HUDEP-2 (cell line): ENCODE measurements at regions not wholly inside any gene's neighbourhood (a gene's known extent, or its start where the extent isn't known, plus 50 kb on each side); places are given as distances from the start of the nearest gene placed in this dataset.
"Not testable (repeated sequence)": the region's sequence is repeated elsewhere in the genome, so short reads cannot be mapped to it uniquely, and the experiment has no call there.

ENCODE experiments used
- DNase-seq, 76 experiments: peaks; one replicate each; lab custom pipeline; 2025; ENCODE audit not compliant: unreplicated experiment in 76 of 76; lab: John Stamatoyannopoulos, UW

DNA sequence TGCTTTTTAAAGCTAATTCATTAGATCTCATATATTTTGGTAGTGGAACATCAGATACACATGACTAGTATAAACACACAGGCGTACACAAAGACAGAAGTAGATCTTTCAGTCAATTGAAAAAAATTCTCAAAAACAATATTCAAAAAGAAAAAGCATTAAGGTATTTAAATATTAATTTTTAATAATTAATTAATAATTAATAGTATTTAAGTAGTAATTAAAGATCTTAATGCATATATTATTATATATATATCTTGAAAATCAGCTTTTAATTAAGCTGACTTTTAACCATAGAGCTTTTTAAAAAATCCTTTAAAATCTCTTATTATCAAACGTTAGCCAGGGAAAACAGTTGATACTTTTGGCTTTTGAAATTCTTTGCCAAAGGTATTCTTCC lies 489.4 kb upstream of the PCDH20 start:
- DNase-seq: no peak

DNA sequence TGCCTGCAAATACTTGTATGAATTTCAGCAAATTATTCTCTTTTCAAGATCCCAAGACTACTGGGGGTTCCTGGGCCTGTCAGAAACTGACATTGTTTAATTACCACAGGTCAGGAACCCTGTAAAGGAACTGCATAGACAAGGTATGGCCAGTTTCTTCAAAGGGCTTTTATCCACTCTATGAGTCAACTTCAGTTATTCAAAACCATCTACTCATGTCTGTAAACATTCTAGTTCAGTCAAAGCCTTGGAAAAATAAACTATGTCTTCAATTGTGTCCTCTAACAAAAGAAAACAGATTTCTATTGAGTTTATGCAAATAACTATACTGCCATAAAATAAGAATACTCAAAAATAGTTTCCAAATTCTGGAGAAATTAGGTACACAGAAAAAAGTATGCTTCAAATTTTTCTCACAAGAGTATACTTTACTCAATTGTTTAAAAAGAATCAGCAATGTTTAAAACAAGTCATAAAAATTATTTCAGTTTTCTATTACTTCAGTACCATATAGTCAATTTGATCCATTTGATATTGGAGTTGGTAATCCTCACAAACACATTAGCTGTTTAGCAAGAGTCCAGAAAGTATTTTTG lies 486.4 kb upstream of the PCDH20 start:
- no peak for DNase-seq

DNA sequence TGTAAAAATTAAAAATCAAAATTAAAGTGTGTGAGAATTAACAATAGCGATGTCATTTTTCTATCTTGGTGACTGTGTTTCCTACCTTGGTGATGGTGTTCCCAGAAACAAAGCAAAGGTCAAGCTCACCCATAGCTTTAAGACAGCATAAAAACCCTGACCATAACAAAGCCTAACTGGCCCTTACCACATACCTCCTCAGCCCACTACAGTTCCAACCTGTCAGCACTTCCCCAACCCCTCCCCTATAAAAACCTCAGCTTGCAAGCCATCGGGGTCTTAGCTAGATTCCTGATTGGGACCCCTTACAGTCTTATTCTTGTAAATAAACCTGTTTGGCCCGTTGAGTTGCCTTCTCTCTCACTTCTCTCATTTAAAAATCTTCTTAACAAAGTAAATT lies 484.4 kb upstream of the PCDH20 start:
- no peak for DNase-seq

DNA sequence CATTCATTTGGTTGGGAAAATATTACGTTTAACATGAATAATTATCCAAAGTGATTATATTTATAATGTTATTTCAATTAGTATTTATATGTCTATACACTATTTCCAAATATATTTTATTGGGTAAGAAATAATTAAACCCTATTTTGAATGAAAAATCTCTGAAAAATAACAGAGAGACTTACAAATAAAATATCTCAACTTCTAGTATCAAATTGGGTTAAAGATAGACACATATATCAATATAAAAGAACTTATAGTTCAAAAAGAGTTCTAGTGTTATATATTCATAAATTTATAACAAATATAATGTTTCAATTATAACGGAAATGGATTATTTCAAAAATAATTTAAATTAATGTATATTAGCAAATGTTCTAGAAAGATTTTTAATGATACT lies 482.6 kb upstream of the PCDH20 start:
- DNase-seq: no peak

DNA sequence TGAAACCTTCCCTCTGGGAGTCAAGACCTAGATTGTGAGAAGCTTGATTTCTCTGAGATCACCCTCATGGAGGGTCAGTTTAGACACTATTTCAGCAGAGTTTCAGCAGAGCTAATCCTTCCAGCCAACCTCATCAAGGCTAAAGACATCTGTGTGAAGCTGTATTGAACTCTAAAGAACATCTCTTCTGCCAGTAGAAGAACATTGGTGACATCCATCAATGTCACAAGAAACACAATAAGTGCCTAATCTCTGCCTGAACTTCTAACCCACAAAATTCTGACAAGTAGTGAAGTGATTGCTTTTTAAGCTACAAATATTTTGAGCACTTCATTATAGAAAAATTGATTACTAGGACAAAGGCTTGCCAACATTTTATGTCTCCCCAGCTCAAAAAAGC lies 475.8 kb upstream of the PCDH20 start:
- no peak for DNase-seq

DNA sequence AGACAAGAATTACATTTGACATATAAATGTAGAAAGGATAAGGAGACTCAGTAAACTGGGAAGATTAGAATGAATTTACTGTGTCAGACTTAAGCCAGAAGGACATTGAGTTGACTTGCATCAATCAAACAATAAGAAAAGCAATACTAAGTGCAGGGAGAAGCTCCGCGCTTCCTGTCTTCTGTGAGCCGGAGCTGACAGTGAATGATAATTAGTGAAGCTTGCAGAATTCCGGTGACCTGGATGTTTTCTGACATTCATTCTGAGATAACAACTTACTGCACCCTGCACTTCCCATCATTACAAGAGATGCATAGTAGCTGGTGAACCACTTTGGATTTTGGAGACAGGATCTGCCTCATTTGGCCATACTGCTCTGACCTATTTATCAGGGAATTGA lies 469.2 kb upstream of the PCDH20 start:
- DNase-seq: no peak

DNA sequence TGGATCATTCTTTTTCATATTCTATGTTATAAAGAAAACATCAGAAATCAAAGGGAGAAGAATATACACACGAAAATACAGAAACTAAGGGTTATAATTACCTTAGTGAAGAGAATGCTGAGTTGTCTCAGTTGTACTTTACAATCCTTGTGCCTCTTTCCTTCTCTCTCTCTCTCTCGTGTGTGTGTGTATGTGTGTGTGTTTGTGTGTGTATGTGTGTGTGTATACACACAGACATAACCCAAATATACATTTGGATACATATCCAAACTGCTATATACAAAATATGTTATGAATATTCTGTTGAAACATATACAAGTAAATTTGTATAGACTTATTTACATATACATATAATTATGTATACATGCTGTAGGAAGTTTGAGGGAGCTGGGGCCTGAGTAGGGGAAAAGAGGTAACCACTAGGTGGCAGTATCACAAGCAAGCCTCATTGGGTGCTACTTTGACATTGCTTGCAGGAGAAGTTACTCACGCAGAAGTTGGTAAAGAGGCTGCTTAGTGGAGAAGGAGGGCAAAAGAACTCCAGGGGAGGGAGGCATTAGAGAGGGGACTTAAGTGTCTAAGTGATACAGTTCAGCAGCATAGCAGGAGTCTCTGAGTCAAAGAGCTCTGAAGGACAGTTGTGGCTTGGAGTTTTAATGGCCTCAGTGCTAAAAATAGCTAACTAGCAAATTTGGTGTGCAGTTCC lies 465.1 kb upstream of the PCDH20 start:
- DNase-seq: peak in 31 of 76 experiments; percentile 0 to 56 (median 21)

DNA sequence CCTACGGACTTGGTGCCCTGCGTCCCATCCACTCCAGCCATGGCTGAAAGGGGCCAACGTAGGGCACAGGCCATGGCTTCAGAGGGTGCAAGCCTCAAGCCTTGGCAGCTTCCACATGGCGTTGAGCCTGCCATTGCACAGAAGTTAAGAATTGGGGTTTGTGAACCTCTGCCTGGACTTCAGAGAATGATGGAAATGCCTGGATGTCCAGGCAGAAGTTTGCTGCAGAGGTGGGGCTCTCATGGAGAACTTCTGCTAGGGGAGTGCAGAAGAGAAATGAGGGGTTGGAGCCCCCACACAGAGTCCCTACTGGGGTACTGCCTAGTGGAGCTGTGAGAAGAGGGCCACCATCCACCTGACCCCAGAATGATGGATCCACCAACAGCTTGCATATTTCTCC lies 462.9 kb upstream of the PCDH20 start:
- not testable (repeated sequence) for DNase-seq

DNA sequence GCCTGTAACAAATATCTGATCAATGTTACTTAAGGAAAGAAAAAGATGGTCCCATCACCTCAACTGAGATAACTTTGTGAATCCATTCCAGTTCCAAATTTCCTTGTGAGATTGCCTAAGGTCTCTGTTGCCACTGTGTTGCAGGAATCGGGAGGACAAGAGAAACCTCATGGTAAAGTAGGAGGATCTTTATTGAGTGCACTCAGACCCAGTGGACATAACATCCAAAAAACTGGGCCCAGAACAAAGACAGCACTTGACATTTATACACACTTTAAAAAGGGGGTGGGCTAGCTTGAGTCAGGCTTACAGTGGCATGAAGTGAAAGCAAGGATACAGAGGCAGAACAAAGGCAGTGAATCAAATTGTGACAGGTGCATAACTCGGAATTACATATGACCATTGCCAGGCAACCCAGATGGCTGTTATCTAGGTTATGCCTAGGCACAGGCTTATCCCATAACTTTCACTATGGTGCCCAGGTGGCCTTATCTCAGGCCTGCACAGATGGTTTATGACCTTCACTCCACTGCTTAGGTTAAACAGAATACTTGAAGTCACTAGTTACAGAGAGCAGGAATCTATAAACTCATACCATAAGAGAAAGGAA lies 459.4 kb upstream of the PCDH20 start:
- peak in 2 of 76 experiments; percentile 1 to 2 for DNase-seq

DNA sequence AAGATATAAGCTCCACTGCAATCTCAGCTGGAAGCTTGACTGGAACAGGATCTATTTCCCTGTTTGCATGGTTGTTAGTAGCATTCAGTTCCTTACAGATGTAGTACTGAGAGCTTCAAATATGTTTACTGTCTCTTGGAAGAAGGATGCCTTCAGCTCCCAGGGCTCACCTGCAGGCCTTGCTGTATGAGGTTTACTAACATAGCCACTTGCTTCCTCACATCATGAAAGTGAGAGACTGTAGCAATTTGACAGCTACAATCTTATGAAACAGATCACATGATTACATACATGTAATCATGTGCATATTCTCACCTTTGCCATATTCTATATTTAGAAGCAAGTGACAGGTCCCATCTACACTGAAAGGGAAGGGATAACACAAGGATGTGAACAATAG lies 458.1 kb upstream of the PCDH20 start:
- no peak for DNase-seq

DNA sequence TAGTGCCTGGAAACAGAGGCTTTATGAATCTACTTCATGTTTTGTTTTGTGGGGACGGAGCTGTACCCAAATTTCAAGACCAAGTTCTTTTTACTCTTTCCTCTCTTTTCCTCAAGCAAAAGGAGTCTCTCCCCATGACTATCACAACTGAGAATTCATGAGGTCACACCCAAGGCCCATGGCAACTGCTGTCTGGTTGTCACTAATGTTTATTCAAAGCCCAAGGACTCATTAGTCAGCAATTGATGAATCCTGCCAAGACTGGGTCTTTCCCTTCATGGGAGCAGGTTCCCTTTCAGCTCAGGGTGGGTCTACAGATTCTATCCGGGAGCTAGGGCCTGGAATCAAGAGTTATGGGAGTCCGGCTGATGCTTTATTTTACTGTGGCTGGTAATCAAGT lies 441.5 kb upstream of the PCDH20 start:
- DNase-seq: no peak

DNA sequence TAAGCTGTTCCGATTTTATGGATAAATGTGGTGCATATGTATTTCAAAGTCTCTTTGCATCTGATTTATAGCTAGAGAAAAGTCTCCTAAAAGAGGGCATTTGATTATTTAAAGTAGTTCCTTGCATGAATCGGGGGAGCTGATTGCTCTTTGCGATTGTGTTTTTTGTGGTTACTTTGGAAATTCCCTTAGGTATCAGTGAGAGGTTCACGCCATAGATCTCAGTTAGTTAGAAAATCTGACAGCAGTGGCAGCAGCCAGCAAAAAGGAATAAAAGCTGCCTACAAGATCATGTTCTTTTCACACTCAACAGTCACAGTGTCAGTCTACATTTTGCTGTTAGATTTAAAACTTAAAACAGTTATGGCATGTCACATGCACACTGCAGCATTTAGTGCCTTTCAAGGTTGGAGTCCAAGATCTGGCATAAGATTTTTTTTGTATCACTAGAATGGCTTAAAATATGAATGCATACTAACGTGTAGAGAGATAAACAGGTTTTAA lies 436.5 kb upstream of the PCDH20 start:
- no peak for DNase-seq

DNA sequence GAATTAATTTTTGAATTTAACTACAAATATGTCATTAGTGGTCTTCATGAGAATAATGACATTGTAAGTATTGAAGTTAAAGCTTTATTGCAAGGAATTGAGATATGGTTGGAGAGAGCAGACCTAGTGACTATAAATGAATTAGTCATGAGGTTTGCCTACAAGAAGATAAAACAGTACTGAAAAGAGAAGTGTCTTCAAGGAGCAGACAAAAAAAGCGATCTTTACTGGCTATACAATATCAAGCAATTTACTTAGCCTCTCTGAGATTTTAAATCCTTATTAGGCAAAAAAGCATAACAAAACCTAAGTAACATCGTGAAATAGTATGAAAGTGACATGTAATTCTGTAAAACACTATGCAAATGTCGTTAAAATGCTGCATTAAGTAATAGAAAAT lies 435.1 kb upstream of the PCDH20 start:
- no peak for DNase-seq

DNA sequence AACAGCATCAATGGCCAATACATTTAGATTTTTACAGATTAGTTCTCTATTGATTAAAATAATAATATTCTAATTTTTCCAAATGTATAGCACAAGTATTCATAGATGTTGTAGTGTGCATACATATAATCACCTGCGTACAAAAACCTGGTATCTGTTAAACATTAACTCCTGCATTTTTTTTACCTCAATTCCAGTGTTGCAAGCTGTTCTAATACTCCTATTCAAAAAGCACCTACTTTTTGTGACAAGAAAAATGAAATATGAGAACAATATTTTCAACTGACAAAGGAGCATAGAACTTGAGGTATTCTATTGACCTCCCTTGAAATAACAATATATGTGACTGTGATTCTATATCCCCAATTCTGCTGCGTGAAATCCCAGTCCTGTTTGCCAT lies 422.9 kb upstream of the PCDH20 start:
- DNase-seq: no peak

DNA sequence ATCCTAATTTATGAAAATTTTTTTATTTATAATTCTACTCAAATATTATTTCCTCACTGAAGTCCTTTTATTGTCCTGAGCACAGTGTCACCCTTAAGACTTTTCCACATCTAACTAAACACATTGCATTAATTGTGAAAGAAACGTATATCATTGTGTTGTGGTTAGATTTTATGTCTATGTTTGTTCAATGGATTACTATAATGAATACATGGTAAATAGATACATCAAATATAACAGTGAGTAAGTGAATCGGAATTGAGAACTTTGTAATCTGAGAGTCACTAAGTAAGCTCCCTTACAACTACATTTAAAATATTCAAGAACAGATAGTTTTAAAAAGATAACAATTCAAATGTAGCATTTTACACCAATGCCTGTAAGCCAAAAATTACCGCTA lies 417.6 kb upstream of the PCDH20 start:
- DNase-seq: no peak

DNA sequence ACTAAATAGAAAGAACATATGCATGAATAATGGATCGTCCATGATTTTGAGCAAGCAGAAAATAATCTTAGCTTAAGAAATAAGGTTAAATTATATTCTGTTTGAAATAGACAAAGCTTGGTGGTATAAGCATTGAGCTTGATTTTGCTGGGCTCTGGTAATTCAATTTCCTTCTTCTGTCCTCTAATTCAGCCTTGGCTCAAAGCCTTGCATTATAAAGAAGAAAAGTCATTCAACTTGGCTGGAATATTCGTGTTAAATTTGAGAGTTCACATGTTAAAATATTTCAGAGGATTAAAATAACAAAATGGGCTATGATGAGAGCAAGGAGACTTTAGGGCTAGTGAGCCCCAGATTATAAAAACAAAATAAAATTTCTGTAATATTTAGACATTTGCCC lies 415.4 kb upstream of the PCDH20 start:
- no peak for DNase-seq

DNA sequence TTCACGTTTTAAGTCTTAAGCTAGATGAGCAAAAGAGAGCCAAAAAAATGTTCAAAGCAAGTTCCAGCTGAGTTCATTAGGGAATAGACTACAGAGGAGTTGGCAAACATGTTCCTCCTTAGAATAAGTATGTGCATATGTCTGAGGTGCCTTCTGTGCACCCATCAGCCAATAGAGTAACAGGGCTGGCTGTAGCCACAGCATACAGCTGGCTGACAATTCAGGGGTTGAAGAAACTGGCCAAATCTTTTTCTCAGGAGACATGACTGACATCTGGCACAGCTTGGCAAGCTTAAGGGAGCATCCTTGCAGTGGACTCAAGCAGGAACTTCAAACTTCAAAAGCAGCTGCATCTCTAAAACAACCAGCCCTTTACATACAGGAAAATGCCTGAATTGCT lies 414.8 kb upstream of the PCDH20 start:
- DNase-seq: no peak

DNA sequence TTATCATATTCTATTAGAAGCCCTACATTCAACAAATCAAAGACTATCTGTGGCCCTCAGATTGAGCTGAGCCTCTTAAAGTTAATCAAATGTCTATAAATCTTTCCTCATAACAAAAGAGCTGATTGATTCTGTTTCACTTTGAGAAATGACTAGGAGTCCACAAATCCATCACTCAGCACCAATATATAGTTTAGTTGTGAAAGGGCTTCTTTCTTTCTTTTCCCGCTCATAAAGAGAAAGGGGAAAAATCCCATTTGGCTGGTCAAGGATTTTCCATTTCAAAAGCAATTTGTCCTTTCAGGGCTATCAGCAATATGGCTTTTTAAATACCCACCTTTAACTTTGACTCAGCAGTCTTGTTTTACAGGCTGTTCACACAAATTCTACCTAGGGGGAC lies 408.5 kb upstream of the PCDH20 start:
- DNase-seq: no peak

DNA sequence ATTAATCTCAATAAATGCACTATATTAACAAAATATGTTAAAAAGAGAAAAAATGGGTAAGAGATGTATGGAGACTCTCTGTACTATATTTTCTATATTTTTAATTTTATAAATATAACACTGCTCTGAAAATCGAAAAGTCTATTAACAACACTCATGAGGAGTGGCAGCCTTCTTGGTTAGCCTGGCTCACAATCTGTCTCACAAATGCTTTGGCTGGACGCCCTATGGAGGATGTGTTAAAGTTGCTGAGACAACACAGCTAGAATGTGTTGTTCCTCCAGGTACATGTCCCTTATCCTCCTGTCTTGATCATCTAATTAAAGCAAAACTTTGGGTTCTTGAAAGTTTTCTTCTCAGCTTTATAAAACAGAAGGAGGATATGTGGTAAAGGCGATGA lies 396.6 kb upstream of the PCDH20 start:
- no peak for DNase-seq

DNA sequence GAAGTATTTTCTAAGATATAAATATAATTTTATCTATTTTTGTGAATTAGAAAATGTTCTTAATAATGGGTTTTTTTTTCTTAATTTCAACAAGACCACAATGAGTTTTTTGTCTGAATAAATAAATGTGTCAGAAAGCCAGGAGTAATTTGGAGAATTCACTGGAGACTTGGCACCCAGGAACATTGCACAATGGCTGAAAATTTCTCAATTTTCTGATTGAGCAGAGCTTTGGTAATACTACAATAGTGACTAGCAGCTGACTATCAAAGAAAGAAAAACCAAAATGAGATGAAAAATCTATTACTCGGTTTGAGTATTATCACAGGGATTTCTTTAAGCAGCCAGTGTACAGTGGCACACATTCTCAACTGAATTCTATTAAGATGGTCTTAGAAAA lies 394.4 kb upstream of the PCDH20 start:
- DNase-seq: no peak

DNA sequence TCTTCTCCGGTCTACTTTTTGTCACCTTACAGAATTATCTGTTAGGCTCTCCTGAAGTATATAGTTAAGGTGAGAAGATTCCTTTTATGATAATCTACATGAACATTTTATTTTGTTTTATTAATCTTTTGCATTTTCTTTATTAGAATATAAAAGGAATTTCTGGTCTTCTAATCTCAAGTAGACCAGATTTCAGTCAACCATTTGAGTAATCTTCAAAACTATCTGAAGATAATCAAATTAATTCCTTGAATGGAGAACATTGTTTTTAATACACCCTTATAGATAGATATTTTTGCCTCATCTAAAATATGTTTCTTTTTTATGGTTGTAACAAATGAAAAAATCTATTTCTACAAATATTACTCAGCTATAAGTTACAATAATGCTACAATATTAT lies 381.7 kb upstream of the PCDH20 start:
- no peak for DNase-seq

DNA sequence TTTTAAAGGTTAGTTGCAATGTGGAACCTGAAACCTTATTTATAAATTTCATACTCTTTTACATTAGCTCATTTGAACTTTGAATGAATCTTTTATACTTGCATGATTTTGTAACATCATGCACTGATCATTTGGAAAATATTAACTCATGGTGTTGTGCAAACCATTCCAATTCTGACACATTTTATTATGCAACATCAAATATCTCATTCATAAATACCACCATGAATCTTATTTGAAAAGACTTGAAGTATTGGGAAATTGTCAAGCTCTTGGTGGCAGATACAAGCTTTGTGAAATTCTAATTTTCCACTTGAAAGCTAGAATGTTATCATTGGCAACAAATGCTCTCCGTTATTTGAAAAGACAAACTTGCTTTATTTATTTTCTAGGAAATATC lies 379.9 kb upstream of the PCDH20 start:
- DNase-seq: peak in 6 of 76 experiments; percentile 0 to 17 (median 6)
